HFF-Myc (cell line): ENCODE measurements at regions not wholly inside any gene's neighbourhood (a gene's known extent, or its start where the extent isn't known, plus 50 kb on each side); places are given as distances from the start of the nearest gene placed in this dataset.

Experiments
- DNase-seq: peaks from one replicate; pipeline ENCODE4 v3.0.0-alpha.2; 2011; ENCODE audit warnings: low read depth; ENCODE audit errors: extremely low read depth
- H3K4me3 ChIP-seq: replicated peaks from 2 replicates; pipeline ENCODE4 v1.5.1; 2011; ENCODE audit warnings: low read depth, mild to moderate bottlenecking, control low read depth, low read length
- TF ChIP-seq, protein P1 (sequence below): IDR thresholded peaks from 2 replicates; pipeline ENCODE4 v1.5.1; 2012; ENCODE audit warnings: mild to moderate bottlenecking, low read depth, low read length, control low read depth; ENCODE audit errors: missing control alignments

DNA sequence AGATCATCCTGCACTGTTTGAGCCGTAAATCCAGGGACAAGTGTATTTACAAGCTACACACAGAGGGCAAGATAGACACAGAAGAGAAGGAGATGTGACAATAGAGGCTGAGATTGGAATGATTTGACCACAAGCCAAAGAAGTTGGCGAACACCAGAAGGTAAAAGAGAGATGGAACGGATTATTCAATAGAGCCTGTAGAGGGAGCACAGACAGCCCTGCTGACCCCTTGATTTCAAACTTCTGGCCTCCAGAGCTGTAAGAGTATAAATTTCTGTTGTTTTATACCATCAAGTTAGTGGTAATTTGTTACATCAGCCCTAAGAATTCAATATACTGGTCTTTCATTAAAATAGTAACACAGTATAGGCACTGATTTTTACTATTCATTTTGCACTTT is 447.8 kb downstream of the FAT4 start:
- H3K4me3 ChIP-seq = no peak overlapping the region
- TF ChIP-seq, protein P1, sequence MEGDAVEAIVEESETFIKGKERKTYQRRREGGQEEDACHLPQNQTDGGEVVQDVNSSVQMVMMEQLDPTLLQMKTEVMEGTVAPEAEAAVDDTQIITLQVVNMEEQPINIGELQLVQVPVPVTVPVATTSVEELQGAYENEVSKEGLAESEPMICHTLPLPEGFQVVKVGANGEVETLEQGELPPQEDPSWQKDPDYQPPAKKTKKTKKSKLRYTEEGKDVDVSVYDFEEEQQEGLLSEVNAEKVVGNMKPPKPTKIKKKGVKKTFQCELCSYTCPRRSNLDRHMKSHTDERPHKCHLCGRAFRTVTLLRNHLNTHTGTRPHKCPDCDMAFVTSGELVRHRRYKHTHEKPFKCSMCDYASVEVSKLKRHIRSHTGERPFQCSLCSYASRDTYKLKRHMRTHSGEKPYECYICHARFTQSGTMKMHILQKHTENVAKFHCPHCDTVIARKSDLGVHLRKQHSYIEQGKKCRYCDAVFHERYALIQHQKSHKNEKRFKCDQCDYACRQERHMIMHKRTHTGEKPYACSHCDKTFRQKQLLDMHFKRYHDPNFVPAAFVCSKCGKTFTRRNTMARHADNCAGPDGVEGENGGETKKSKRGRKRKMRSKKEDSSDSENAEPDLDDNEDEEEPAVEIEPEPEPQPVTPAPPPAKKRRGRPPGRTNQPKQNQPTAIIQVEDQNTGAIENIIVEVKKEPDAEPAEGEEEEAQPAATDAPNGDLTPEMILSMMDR = peak; percentile 25
- DNase-seq = no peak

- no peak overlapping the region for H3K4me3 ChIP-seq
- TF ChIP-seq, protein P1 = no peak
- no peak for DNase-seq
Measured at GRCh38 chr4:125765941-125766340, 451.2 kb downstream of the FAT4 start.

DNA sequence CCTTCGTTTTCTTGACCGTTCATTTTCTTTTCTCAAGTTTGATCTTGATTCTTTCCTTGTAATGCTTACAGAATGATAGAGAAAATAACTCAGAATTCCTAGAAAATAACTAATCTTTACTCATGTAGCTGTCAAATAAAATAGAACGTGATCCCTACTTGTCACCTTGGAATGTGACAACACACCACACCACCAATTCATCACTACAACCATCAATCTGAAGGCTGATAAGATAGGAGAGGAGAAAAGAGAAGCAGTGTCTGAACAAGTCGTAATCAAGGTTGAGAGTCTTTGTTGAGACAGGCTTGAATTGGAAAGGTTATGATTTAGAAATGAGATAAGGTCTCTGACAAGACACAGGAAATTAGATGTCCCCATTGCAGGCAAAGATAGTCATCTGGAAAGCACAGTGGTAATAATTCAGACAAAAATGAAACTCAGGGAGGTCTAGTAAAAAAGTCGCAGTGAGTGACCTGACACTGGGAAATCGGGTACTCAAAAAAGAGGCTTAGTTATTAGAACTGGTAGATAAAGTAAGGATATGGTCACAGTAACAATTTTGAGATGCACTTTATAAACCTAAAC is 456.2 kb downstream of the FAT4 start:
- no peak for DNase-seq

GRCh38 chr4:125772680-125773079 is 457.9 kb downstream of the FAT4 start:
- DNase-seq = no peak
- H3K4me3 ChIP-seq = no peak overlapping the region
- TF ChIP-seq, protein P1 = no peak

More for the DNA sequence above, 456.2 kb downstream of the FAT4 start:
- TF ChIP-seq, protein P1 = no peak
- H3K4me3 ChIP-seq = no peak overlapping the region

DNA sequence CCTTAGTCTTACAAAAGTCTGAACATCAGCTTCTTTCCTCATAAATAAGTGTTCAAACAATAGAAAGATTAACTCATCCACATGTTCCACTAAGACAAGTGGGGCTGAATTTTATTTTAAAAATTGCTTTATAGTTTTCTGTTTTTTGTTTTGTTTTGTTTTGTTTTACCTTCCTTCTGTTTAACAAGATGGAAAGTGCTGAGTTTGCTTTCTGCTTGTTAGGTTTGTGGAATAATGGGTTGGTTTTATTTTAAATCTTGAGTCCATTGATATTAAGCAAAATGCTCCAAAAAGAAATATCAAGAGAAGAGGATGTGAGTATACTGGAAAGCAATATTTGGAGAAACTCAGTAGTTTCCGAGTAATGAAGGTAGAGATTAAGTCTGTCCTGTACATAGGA is 458.7 kb downstream of the FAT4 start:
- TF ChIP-seq, protein P1 = no peak
- no peak overlapping the region for H3K4me3 ChIP-seq
- no peak for DNase-seq

DNA sequence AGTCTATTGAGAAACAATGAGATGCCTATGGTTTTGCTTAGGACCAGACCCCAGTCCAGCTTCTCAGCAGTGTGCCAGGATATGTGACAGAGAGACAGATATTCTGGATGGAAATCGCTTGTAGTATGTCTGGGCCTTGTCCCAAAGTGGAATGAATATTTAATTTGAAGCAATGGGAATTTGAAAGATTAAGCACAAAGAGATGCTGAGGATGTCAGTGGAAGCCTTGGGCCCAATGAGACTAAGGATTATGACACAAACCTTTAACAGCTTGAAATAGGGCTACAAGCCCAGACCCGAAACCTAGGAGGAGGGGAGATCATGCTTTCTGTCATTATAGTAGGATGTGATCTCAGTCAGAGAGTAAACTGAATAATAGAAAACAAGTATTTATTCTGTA is 459.2 kb downstream of the FAT4 start:
- TF ChIP-seq, protein P1 = no peak
- no peak overlapping the region for H3K4me3 ChIP-seq

DNA sequence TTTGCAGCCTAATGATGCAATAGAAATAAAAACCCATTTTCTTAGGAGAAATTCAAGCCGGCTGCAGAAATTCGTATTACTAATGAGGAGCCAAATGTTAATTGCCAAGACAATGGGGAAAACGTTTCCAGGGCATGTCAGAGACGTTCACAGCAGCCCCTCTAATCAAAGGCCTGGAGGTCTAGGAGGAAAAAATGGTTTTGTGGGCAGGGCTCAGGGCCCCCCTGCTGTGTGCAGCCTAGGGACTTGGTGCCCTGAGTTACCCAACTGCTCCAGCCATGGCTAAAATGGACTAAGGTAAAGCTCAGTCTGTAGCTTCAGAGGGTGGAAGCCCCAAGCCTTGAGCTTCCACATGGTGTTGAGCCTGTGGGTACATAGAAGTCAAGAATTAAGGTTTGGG is 461.4 kb downstream of the FAT4 start:
- no peak overlapping the region for H3K4me3 ChIP-seq
- TF ChIP-seq, protein P1 = no peak
- DNase-seq = no peak

More for the DNA sequence above, 459.2 kb downstream of the FAT4 start:
- no peak for DNase-seq
